Fibroblast of skin of left biceps (primary cell): ENCODE measurements at regions not wholly inside any gene's neighbourhood (a gene's known extent, or its start where the extent isn't known, plus 50 kb on each side); places are given as distances from the start of the nearest gene placed in this dataset.

Source experiments
- DNase-seq, 2 experiments: peaks; one replicate each; pipeline ENCODE4 v3.0.0-alpha.2; 2013; ENCODE audit warnings: low read depth in 2 of 2

GRCh38 chr7:41298409-41298808 is 404.5 kb downstream of the INHBA start:
- peak; percentile 24 to 39 for DNase-seq

GRCh38 chr7:41297166-41297565 is 405.7 kb downstream of the INHBA start:
- no peak for DNase-seq

- no peak for DNase-seq
Observed at GRCh38 chr7:41295455-41295815, 407.5 kb downstream of the INHBA start.

GRCh38 chr7:41294556-41295454 is 408.1 kb downstream of the INHBA start:
- no peak for DNase-seq

GRCh38 chr7:41292487-41292886 is 410.4 kb downstream of the INHBA start:
- DNase-seq, result no peak

GRCh38 chr7:41287559-41288335 is 415.1 kb downstream of the INHBA start:
- no peak for DNase-seq

GRCh38 chr7:41280491-41280890 is 422.4 kb downstream of the INHBA start:
- no peak for DNase-seq

- no peak for DNase-seq
Observed at GRCh38 chr7:41277561-41277960, 425.3 kb downstream of the INHBA start.

GRCh38 chr7:41275255-41275654 is 427.6 kb downstream of the INHBA start:
- no peak for DNase-seq

GRCh38 chr7:41274179-41274578 is 428.7 kb downstream of the INHBA start:
- no peak for DNase-seq

- no peak for DNase-seq
Observed at GRCh38 chr7:41272664-41273063, 430.2 kb downstream of the INHBA start.

- DNase-seq, result no peak
Observed at GRCh38 chr7:41268878-41269277, 434.0 kb downstream of the INHBA start.

GRCh38 chr7:41261080-41261479 is 441.8 kb downstream of the INHBA start:
- no peak for DNase-seq

GRCh38 chr7:41257660-41258059 is 445.2 kb downstream of the INHBA start:
- no peak for DNase-seq

GRCh38 chr7:41256186-41256945 is 446.5 kb downstream of the INHBA start:
- DNase-seq, result no peak

GRCh38 chr7:41255716-41256115 is 447.2 kb downstream of the INHBA start:
- DNase-seq, result no peak

- DNase-seq, result no peak
Observed at GRCh38 chr7:41255113-41255512, 447.8 kb downstream of the INHBA start.

GRCh38 chr7:41252957-41253356 is 449.9 kb downstream of the INHBA start:
- DNase-seq, result no peak

GRCh38 chr7:41252551-41252950 is 450.3 kb downstream of the INHBA start:
- DNase-seq, result no peak

- no peak for DNase-seq
Observed at GRCh38 chr7:41247143-41247865, 455.6 kb downstream of the INHBA start.

- no peak for DNase-seq
Observed at GRCh38 chr7:41245916-41246315, 457.0 kb downstream of the INHBA start.

- no peak for DNase-seq
Observed at GRCh38 chr7:41244246-41244645, 458.6 kb downstream of the INHBA start.
